ENCODE measurements at regions not wholly inside any gene's neighbourhood (a gene's known extent, or its start where the extent isn't known, plus 50 kb on each side); places are given as distances from the start of the nearest gene placed in this dataset.
"Not testable (repeated sequence)": the region's sequence is repeated elsewhere in the genome, so short reads cannot be mapped to it uniquely, and the experiment has no call there.

- DNase-seq: no peak
These were observed 382.1 kb upstream of the CDH18 start for GRCh38 chr5:20370061-20370460.

- DNase-seq: no peak
These were observed 381.5 kb upstream of the CDH18 start for GRCh38 chr5:20369518-20369885.

- DNase-seq: no peak
These were observed 380.8 kb upstream of the CDH18 start for GRCh38 chr5:20368571-20369517.

- no peak for DNase-seq
These were observed 379.2 kb upstream of the CDH18 start for GRCh38 chr5:20367178-20367577.

GRCh38 chr5:20360263-20360662 lies 372.3 kb upstream of the CDH18 start:
- no peak for DNase-seq

GRCh38 chr5:20359377-20359776 lies 371.4 kb upstream of the CDH18 start:
- no peak for DNase-seq

- no peak for DNase-seq
These were observed 365.5 kb upstream of the CDH18 start for GRCh38 chr5:20353499-20353898.

- DNase-seq: no peak
These were observed 363.8 kb upstream of the CDH18 start for GRCh38 chr5:20351849-20352248.

GRCh38 chr5:20348321-20348720 lies 360.3 kb upstream of the CDH18 start:
- peak; percentile 17 for DNase-seq

- no peak for DNase-seq
These were observed 359.3 kb upstream of the CDH18 start for GRCh38 chr5:20347334-20347733.

- DNase-seq: no peak
These were observed 352.1 kb upstream of the CDH18 start for GRCh38 chr5:20340126-20340525.

- no peak for DNase-seq
These were observed 348.0 kb upstream of the CDH18 start for GRCh38 chr5:20335978-20336377.

- DNase-seq: no peak
These were observed 343.8 kb upstream of the CDH18 start for GRCh38 chr5:20331826-20332225.

- no peak for DNase-seq
These were observed 335.3 kb upstream of the CDH18 start for GRCh38 chr5:20323323-20323722.

- no peak for DNase-seq
These were observed 319.4 kb upstream of the CDH18 start for GRCh38 chr5:20307391-20307790.

GRCh38 chr5:20305463-20305862 lies 317.5 kb upstream of the CDH18 start:
- DNase-seq: no peak

- DNase-seq: not testable (repeated sequence)
These were observed 316.6 kb upstream of the CDH18 start for GRCh38 chr5:20304570-20304969.

- no peak for DNase-seq
These were observed 312.1 kb upstream of the CDH18 start for GRCh38 chr5:20300110-20300509.

GRCh38 chr5:20294696-20295095 lies 306.7 kb upstream of the CDH18 start:
- no peak for DNase-seq

- DNase-seq: no peak
These were observed 303.8 kb upstream of the CDH18 start for GRCh38 chr5:20291766-20292165.

- no peak for DNase-seq
These were observed 299.6 kb upstream of the CDH18 start for GRCh38 chr5:20287640-20288039.

- DNase-seq: peak; percentile 73
These were observed 298.5 kb upstream of the CDH18 start for GRCh38 chr5:20286512-20286911.

- no peak for DNase-seq
These were observed 288.9 kb upstream of the CDH18 start for GRCh38 chr5:20276959-20277263.

GRCh38 chr5:20276061-20276958 lies 288.3 kb upstream of the CDH18 start:
- DNase-seq: peak; percentile 91
